ENCODE measurements at regions not wholly inside any gene's neighbourhood (a gene's known extent, or its start where the extent isn't known, plus 50 kb on each side); places are given as distances from the start of the nearest gene placed in this dataset.
"Not testable (repeated sequence)": the region's sequence is repeated elsewhere in the genome, so short reads cannot be mapped to it uniquely, and the experiment has no call there.

GRCh38 chr10:90031776-90032175 is 330.4 kb downstream of the KIF20B start:
- DNase-seq (ENCODE audit: low spot score), result no peak

GRCh38 chr10:90032519-90032918 is 331.1 kb downstream of the KIF20B start:
- DNase-seq (ENCODE audit: low spot score), result no peak

- DNase-seq (ENCODE audit: low spot score), result not testable (repeated sequence)
These were observed 333.5 kb downstream of the KIF20B start for GRCh38 chr10:90034862-90035261.

- DNase-seq (ENCODE audit: low spot score), result no peak
These were observed 340.2 kb downstream of the KIF20B start for GRCh38 chr10:90041585-90041984.

DNA sequence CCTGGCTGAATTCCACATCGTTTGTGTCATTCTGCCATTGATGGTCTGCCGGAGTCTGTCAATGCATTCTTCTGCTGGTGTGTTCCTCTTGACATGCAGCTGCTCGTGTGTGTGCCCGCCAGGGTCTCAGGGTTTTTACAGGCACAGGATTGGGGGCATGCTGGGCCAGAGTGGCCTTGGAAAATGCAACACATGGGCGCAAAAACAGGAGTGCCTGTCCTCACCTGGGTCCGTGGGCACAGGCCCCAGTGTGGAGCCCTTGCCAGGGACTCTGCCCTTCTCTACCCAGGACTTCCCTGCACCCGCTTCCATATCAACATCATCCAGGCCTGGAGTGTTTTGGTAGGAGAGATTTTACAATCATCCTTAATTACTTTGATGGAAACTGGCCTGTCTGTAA is 340.7 kb downstream of the KIF20B start:
- no peak for DNase-seq (ENCODE audit: low spot score)

GRCh38 chr10:90047243-90047729 is 345.9 kb downstream of the KIF20B start:
- no peak for DNase-seq (ENCODE audit: low spot score)

GRCh38 chr10:90051053-90051452 is 349.7 kb downstream of the KIF20B start:
- DNase-seq (ENCODE audit: low spot score), result no peak

DNA sequence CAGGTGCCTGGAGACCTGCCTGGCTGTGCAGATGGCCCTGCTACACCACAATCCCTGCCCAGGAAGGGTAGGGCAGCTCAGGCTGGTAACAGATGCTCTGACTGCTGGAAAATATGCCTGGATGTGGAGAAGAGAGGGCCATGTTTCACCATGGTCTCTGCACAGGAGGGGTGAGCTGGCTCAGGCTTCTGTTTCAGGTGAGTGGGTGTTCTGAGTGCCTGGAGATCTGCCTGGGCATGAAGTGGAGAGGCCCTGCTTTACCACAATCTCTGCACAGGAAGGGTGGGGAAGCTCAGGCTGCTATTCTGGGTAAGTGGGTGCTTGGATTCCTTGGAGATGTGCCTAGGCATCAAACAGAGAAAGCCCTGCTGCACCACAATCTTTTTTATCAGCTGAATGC is 350.1 kb downstream of the KIF20B start:
- no peak for DNase-seq (ENCODE audit: low spot score)

DNA sequence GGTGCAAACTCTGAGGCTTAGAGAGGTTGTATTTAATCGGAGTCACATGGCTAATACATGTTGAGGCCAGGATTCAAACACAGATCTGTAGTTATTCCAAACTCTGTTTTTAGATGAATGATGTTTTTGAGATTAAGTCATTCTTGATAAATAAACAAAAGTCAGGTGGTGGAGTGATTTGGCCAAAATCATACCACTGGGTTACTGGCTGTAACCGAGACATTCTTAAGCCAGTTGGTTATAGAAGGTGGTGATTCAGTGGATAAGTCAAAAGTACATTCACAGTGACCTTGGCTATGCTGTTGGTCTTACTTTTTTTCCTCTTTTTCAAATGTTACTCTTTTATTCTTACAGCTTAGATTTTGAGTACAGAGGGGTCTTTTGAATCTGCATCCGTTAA is 361.4 kb downstream of the KIF20B start:
- no peak for DNase-seq (ENCODE audit: low spot score)

GRCh38 chr10:90064295-90064694 is 362.9 kb downstream of the KIF20B start:
- no peak for DNase-seq (ENCODE audit: low spot score)

GRCh38 chr10:90066435-90066834 is 365.0 kb downstream of the KIF20B start:
- DNase-seq (ENCODE audit: low spot score), result no peak

GRCh38 chr10:90075995-90076394 is 374.6 kb downstream of the KIF20B start:
- DNase-seq (ENCODE audit: low spot score), result no peak

DNA sequence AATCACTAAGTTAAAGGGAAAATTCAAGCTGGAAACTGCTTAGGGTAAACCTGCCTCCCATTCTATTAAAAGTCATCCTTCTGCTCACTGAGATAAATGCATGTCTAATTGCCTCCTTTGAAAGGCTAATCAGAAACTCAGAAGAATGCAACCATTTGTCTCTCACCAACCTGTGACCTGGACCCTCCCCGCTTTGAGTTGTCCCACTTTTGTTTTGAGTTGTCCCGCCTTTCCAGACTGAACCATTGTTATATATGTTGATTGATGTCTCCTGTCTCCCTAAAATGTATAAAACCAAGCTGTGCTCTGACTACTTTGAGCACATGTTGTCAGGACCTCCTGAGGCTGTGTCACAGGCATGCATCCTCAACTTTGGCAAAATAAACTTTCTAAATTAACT is 378.4 kb downstream of the KIF20B start:
- DNase-seq (ENCODE audit: low spot score), result no peak

DNA sequence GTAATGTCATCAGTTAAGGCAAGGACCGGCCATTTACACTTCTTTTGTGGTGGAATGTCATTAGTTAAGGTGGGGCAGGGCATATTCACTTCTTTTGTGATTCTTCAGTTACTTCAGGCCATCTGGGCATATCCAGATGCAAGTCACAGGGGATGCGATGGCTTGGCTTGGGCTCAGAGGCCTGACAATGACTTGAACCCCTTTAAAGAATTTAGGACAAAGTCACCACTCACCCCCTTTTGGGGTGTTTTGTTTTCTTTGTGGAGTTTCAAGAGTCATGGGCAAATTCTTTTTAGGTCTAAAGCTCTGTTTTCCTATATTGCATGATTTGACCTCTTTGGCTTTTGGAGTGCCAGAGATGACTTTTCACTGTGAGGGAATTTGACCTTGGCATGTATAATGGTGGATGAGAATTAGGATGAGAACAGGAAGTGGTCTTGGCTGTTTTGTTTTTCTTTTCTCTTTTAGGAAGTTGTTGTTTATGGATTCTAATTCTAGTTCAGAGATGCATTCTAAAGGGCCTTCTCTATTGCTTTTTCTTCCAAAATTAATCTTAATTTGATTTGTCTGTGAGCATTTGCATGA is 385.3 kb downstream of the KIF20B start:
- not testable (repeated sequence) for DNase-seq (ENCODE audit: low spot score)

DNA sequence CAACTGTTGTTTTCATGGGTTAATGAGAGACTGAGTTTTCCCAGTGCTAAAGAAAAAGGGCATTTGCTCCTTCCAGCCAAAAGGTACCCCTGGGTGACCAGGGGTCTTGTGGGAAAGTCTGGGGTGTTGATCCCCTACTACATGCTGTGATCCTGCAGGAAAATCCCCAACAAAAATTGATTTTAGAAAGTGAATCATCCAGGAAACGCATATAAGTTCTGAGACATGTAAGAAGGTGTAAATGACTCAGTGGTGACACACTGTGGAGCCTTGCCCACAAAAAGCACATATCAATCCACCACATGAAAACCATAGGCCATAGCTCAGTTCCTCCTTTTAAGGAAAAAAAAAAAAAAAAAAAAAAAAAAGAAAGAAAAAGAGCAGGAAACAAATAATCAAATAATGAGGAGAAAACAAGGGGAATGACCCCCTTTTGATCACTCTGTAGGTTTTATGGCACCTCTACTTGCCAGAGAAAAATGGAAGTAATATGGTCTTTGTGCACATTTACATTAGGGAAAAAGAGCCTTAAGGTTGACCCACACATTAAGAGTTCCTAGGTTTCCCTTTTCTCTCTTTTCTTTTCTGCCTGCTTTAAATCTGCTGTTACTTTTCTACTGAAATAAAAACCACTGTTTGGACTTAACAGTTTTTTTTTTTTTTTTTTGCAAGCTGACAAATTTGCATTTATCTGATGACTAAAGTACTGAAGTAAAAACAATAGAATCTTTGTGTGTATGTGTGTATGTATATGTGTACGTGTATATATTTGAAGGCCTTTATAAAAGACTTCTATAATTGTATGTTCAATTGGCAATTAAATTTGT is 386.0 kb downstream of the KIF20B start:
- DNase-seq (ENCODE audit: low spot score), result no peak

GRCh38 chr10:90088024-90088317 is 386.6 kb downstream of the KIF20B start:
- DNase-seq (ENCODE audit: low spot score), result no peak

- DNase-seq (ENCODE audit: low spot score), result no peak
These were observed 388.3 kb downstream of the KIF20B start for GRCh38 chr10:90089719-90090118.

DNA sequence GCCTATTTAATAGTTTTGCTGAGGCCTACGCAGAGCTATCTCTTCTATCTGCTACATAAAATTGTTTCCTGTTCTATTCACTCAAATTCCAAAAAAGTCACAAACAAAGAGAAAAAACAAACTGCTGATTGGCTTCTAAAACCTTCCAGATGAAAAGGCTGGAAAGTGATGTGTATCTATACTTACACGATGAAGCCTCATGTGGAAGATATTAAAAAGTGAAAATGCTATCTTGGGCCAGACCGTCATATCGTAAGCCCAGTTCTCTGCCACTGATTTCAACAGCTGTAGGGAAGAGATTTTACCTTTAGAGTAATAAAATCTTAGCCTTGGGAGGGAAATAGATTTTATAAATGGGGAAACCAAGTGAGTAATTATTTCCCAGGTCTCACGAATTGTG is 394.8 kb downstream of the KIF20B start:
- DNase-seq (ENCODE audit: low spot score), result no peak

- DNase-seq (ENCODE audit: low spot score), result not testable (repeated sequence)
These were observed 406.2 kb downstream of the KIF20B start for GRCh38 chr10:90107581-90107980.

- no peak for DNase-seq (ENCODE audit: low spot score)
These were observed 410.3 kb downstream of the KIF20B start for GRCh38 chr10:90111671-90112070.

GRCh38 chr10:90112681-90113080 is 411.3 kb downstream of the KIF20B start:
- no peak for DNase-seq (ENCODE audit: low spot score)

- not testable (repeated sequence) for DNase-seq (ENCODE audit: low spot score)
These were observed 417.2 kb downstream of the KIF20B start for GRCh38 chr10:90118567-90118966.

- not testable (repeated sequence) for DNase-seq (ENCODE audit: low spot score)
These were observed 418.4 kb downstream of the KIF20B start for GRCh38 chr10:90119631-90120280.
